Heart left ventricle (tissue), 13 donors: ENCODE measurements at regions not wholly inside any gene's neighbourhood (a gene's known extent, or its start where the extent isn't known, plus 50 kb on each side); places are given as distances from the start of the nearest gene placed in this dataset.

Experiments used
- POLR2A ChIP-seq, 2 donors: fragments of 450-650 bp; IDR thresholded peaks; one replicate each; pipeline ENCODE4 v1.6.1; 2017; ENCODE audit warnings: antibody characterized with exemption in 2 of 2, mild to moderate bottlenecking in 2 of 2, moderate library complexity in 2 of 2
- TF ChIP-seq, protein P1 (sequence below), 12 donors: fragments of 200-600 bp; sonication (generic) in 4 of 12; IDR thresholded peaks; one replicate each; pipeline versions ENCODE4 v1.5.0 to v1.8.0; 2018 to 2022; ENCODE audit warnings: antibody characterized with exemption in 12 of 12, mild to moderate bottlenecking in 5 of 12
- donor health status: ischemic (EF 13 %, LVEDD 7.1; RV severe dilation, severe dysfunction).
- donor health status: DM: no; HTN: yes; CAD: no.
- donor health status: DM: no; HTN: no; CAD: no.
- donor health status: ischemic (EF 25% LVEDD 6.9; RV normal size, moderate dysfunction).
- donor health status: ischemic (EF 25% LVEDD 5.7; RV mildly dilated, moderate dysfunction).
- donor health status: ischemic (EF 35%, LVEDD 5.7; RV mildly dilated, moderate dysfunction).
- donor health status: nonischemic (EF 11% LVEDD 7.7; RV severe dilation, severe dysfunction).
- donor health status: DM: yes; HTN: yes; CAD: no.
- donor health status: PGD.
- donor health status: ischemic (EF 29% LVEDD 5.4; RV normal size, mild dysfunction).
- donor health status: nonischemic (EF 23%, LVEDD 6.1; RV moderate dilation, normal function).

DNA sequence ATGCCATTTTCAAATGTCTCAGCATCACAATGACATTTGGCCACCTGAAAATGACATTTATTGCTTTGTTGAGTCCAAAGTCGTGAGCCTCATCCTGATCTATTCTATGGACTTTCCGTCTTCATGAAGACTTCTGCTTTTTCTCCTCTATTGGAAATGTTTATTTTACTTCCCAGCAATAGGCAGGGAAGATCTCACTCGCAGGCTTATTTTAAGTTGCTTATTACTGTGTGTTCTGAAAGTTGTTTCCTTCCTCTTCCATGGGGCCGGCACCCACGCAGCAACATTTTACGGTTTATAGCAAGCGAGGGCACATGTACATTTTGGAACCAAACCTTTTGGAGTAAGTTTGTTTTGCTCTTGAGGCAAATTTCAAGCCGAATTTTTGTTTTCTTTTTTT, 221.0 kb upstream of the KLF6 start:
- TF ChIP-seq, protein P1, sequence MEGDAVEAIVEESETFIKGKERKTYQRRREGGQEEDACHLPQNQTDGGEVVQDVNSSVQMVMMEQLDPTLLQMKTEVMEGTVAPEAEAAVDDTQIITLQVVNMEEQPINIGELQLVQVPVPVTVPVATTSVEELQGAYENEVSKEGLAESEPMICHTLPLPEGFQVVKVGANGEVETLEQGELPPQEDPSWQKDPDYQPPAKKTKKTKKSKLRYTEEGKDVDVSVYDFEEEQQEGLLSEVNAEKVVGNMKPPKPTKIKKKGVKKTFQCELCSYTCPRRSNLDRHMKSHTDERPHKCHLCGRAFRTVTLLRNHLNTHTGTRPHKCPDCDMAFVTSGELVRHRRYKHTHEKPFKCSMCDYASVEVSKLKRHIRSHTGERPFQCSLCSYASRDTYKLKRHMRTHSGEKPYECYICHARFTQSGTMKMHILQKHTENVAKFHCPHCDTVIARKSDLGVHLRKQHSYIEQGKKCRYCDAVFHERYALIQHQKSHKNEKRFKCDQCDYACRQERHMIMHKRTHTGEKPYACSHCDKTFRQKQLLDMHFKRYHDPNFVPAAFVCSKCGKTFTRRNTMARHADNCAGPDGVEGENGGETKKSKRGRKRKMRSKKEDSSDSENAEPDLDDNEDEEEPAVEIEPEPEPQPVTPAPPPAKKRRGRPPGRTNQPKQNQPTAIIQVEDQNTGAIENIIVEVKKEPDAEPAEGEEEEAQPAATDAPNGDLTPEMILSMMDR (IDR thresholded peaks at IDR 0.05): no peak
- TF ChIP-seq POLR2A (IDR thresholded peaks at IDR 0.05): no peak
